ENCODE measurements at regions not wholly inside any gene's neighbourhood (a gene's known extent, or its start where the extent isn't known, plus 50 kb on each side); places are given as distances from the start of the nearest gene placed in this dataset.

DNA sequence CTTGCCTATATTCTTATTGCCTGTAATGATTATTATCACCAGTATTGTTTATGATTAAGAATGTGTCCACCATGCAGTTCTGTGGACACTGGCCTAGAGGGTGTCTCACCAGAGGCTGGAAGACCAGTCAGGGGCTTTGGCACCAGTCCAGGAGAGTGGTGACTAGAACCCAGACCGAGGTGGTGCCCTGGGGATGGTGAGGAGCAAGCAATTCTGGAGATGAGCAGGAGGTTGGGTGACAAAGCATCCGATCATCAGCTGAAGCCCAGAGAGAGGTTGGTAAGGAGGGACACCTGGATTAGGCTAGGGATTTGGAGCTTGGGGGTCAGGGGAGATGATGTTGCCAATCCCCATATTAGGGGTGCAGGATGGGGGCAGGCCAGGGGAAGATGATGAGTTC, 124.4 kb downstream of the EMX2 start:
- no peak overlapping the region for H3K9ac ChIP-seq
- H3K79me2 ChIP-seq (ENCODE audit: insufficient read depth, low read depth) = no peaks in the 10 kb centered on the region
- no peak overlapping the region for H3K4me2 ChIP-seq
- no peak overlapping the region for H3K4me3 ChIP-seq (IDR thresholded peaks at IDR 0.05; ENCODE audit: insufficient read depth, low read depth, low read length)
- H3K36me3 ChIP-seq (ENCODE audit: insufficient read depth) = no peaks in the 10 kb centered on the region
- H4K20me1 ChIP-seq (ENCODE audit: insufficient read depth) = no peaks in the 10 kb centered on the region
- peaks cover 12% of the 10 kb centered on the region for H3K4me1 ChIP-seq (ENCODE audit: low read depth, poor library complexity, severe bottlenecking)
- no peak overlapping the region for H2AFZ ChIP-seq (ENCODE audit: low read depth)
- TF ChIP-seq, protein P1, sequence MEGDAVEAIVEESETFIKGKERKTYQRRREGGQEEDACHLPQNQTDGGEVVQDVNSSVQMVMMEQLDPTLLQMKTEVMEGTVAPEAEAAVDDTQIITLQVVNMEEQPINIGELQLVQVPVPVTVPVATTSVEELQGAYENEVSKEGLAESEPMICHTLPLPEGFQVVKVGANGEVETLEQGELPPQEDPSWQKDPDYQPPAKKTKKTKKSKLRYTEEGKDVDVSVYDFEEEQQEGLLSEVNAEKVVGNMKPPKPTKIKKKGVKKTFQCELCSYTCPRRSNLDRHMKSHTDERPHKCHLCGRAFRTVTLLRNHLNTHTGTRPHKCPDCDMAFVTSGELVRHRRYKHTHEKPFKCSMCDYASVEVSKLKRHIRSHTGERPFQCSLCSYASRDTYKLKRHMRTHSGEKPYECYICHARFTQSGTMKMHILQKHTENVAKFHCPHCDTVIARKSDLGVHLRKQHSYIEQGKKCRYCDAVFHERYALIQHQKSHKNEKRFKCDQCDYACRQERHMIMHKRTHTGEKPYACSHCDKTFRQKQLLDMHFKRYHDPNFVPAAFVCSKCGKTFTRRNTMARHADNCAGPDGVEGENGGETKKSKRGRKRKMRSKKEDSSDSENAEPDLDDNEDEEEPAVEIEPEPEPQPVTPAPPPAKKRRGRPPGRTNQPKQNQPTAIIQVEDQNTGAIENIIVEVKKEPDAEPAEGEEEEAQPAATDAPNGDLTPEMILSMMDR (conservative IDR thresholded peaks at IDR 0.05; ENCODE audit: low read depth, low read length) = no peak
- H3K27me3 ChIP-seq (ENCODE audit: insufficient read depth, low read depth) = no peaks in the 10 kb centered on the region
- H3K27ac ChIP-seq = no peak overlapping the region

DNA sequence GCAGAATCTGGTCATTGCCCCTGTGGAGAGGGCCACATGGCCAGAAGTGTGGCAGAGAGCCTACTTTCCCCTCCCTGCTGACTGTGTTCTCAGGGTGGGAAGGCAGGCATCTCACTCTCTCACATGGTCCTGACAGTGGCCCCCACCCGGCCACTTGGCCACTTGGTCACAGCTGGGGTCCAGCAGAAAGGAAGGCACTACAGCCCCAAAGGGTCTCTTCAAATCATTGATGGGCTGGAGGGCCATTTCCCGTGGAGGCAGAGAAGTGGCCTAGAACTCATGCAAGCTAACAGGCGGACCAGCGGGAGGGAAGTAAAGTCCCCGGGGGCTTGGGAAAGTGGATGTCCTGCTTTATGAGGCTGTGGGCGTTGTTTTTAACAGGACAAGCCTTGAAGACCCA, 125.3 kb downstream of the EMX2 start:
- Histone ChIP-seq H3K9ac (no peak overlapping the region), H3K27me3 (ENCODE audit: insufficient read depth, low read depth) (no peaks in the 10 kb centered on the region), H3K27ac (no peak overlapping the region), H4K20me1 (ENCODE audit: insufficient read depth) (no peaks in the 10 kb centered on the region), H3K4me3 (IDR thresholded peaks at IDR 0.05; ENCODE audit: insufficient read depth, low read depth, low read length) (no peak overlapping the region), H3K79me2 (ENCODE audit: insufficient read depth, low read depth) (no peaks in the 10 kb centered on the region), H2AFZ (ENCODE audit: low read depth) (no peak overlapping the region), H3K4me1 (ENCODE audit: low read depth, poor library complexity, severe bottlenecking) (peaks cover 12% of the 10 kb centered on the region), H3K36me3 (ENCODE audit: insufficient read depth) (no peaks in the 10 kb centered on the region), H3K4me2 (no peak overlapping the region)
- TF ChIP-seq, protein P1 (conservative IDR thresholded peaks at IDR 0.05; ENCODE audit: low read depth, low read length) = no peak

DNA sequence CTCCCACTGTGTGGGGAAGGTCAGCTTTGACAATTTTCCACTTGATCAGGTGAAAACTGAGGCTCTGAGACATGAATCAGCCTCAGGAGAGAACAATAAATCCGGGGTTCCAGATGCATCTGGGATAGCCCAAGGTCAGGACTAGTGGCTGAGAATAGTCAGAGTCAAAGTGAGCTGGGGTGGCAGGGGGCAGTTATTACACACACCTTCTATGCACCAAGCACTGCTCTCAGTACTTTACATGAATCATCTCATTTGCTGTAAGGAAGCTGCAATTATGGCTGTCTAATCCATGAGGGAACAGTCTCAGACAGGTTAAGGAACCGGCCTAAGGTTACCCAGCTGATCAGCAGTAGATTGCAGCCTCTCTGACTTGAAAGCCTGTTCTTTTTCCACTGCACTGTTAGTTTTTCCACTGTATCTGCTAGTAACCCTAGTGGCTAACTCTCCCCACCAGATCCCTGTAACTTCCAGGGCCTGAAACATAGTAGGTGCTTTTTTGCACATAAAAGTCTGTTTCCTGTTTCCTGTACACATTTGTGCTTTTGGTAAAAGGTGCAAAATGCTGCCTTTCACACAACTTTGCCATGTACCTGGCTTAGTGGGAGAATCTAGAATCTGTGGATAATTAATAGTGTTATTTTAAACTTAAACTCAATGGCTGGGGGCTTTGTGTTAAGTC, 125.9 kb downstream of the EMX2 start:
- H3K4me2 ChIP-seq = no peak overlapping the region
- no peak overlapping the region for H2AFZ ChIP-seq (ENCODE audit: low read depth)
- TF ChIP-seq, protein P1 (conservative IDR thresholded peaks at IDR 0.05; ENCODE audit: low read depth, low read length) = no peak

DNA sequence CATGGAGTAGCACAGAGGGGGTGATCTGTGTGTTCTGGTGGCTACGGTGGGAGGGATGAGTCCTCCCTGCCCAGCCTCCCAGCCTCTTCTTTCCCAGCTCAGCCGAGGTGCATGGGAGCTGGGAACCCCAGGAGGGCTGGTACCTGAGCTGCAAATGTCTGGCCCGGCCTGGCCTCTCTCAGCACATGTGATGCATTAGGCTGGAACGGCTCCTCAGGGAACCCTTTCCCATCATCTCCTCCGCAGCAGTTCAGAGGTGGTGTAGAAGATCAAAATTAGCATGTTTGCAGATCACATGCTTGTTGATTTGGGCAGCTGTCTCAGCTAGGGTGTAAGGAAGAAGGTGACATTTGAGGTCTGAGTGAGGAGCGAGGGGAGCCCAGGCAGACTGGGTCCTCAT, 126.6 kb downstream of the EMX2 start:
- no peak overlapping the region for H2AFZ ChIP-seq (ENCODE audit: low read depth)
- H3K27ac ChIP-seq = no peak overlapping the region
- H3K79me2 ChIP-seq (ENCODE audit: insufficient read depth, low read depth) = no peaks in the 10 kb centered on the region
- TF ChIP-seq, protein P1 (conservative IDR thresholded peaks at IDR 0.05; ENCODE audit: low read depth, low read length) = no peak
- H3K36me3 ChIP-seq (ENCODE audit: insufficient read depth) = no peaks in the 10 kb centered on the region
- no peaks in the 10 kb centered on the region for H4K20me1 ChIP-seq (ENCODE audit: insufficient read depth)
- H3K4me3 ChIP-seq (IDR thresholded peaks at IDR 0.05; ENCODE audit: insufficient read depth, low read depth, low read length) = no peak overlapping the region
- peaks cover 2% of the 10 kb centered on the region for H3K4me1 ChIP-seq (ENCODE audit: low read depth, poor library complexity, severe bottlenecking)
- no peaks in the 10 kb centered on the region for H3K27me3 ChIP-seq (ENCODE audit: insufficient read depth, low read depth)
- no peak overlapping the region for H3K4me2 ChIP-seq
- H3K9ac ChIP-seq = no peak overlapping the region

More for the DNA sequence above, 125.9 kb downstream of the EMX2 start:
- Histone ChIP-seq H3K27me3 (ENCODE audit: insufficient read depth, low read depth) (no peaks in the 10 kb centered on the region), H3K79me2 (ENCODE audit: insufficient read depth, low read depth) (no peaks in the 10 kb centered on the region), H3K4me3 (IDR thresholded peaks at IDR 0.05; ENCODE audit: insufficient read depth, low read depth, low read length) (no peak overlapping the region), H3K9ac (no peak overlapping the region), H4K20me1 (ENCODE audit: insufficient read depth) (no peaks in the 10 kb centered on the region), H3K36me3 (ENCODE audit: insufficient read depth) (no peaks in the 10 kb centered on the region), H3K4me1 (ENCODE audit: low read depth, poor library complexity, severe bottlenecking) (peaks cover 8% of the 10 kb centered on the region), H3K27ac (no peak overlapping the region)

Measured in KMS-11 (cell line).